OCI-LY1 (cell line): ENCODE measurements at regions not wholly inside any gene's neighbourhood (a gene's known extent, or its start where the extent isn't known, plus 50 kb on each side); places are given as distances from the start of the nearest gene placed in this dataset.

Experiments used
- H2AFZ ChIP-seq: fragments of 200-600 bp; sonication (generic), shearing (Covaris generic); 2 replicates; pipeline ENCODE4 v1.6.0; 2014; ENCODE audit warnings: antibody characterized with exemption, mild to moderate bottlenecking, low read length
- H3F3A ChIP-seq: fragments of 200-600 bp; sonication (generic), shearing (Covaris generic); 2 replicates; pipeline ENCODE4 v1.6.0; 2014; ENCODE audit warnings: mild to moderate bottlenecking, antibody characterized with exemption, low read length, moderate library complexity; ENCODE audit not compliant: insufficient read depth
- H3K27ac ChIP-seq: fragments of 200-600 bp; sonication (generic); 2 replicates; pipeline ENCODE4 v1.5.1; 2014; ENCODE audit warnings: low read length, mixed run types, mild to moderate bottlenecking, low read depth; ENCODE audit not compliant: poor library complexity, severe bottlenecking
- H3K27me3 ChIP-seq: fragments of 200-600 bp; sonication (generic); 2 replicates; pipeline ENCODE4 v1.6.0; 2014; ENCODE audit warnings: antibody characterized with exemption, mild to moderate bottlenecking, low read length, moderate library complexity; ENCODE audit not compliant: insufficient read depth
- H3K36me3 ChIP-seq: fragments of 200-600 bp; sonication (generic); 2 replicates; pipeline ENCODE4 v1.6.1; 2014; ENCODE audit warnings: mild to moderate bottlenecking, antibody characterized with exemption, low read length, moderate library complexity, mixed read lengths; ENCODE audit not compliant: insufficient read depth
- H3K4me1 ChIP-seq: fragments of 200-600 bp; sonication (generic); 2 replicates; pipeline ENCODE4 v1.5.1; 2014; ENCODE audit warnings: mild to moderate bottlenecking, low read length, moderate library complexity; ENCODE audit not compliant: insufficient read depth, severe bottlenecking
- H3K4me2 ChIP-seq: fragments of 200-600 bp; sonication (generic), shearing (Covaris generic); 2 replicates; pipeline ENCODE4 v1.6.1; 2014; ENCODE audit warnings: low read length
- H3K4me3 ChIP-seq: fragments of 200-600 bp; sonication (generic); 2 replicates; pipeline ENCODE4 v1.5.1; 2014; ENCODE audit warnings: low read length, low read depth, mild to moderate bottlenecking, mixed read lengths; ENCODE audit not compliant: poor library complexity, severe bottlenecking
- H3K79me2 ChIP-seq: fragments of 200-600 bp; shearing (Covaris generic); 2 replicates; pipeline ENCODE4 v1.6.1; 2016; ENCODE audit warnings: mixed run types, low read length, mixed read lengths; ENCODE audit not compliant: insufficient read depth
- H3K9ac ChIP-seq: fragments of 200-600 bp; sonication (generic), shearing (Covaris generic); 2 replicates; pipeline ENCODE4 v1.6.1; 2014; ENCODE audit warnings: mild to moderate bottlenecking, low read length, mixed read lengths
- H3K9me2 ChIP-seq: fragments of 200-600 bp; sonication (generic), shearing (Covaris generic); 2 replicates; pipeline ENCODE4 v1.6.1; 2014; ENCODE audit warnings: low read depth, mild to moderate bottlenecking, low read length, mixed read lengths
- H3K9me3 ChIP-seq: fragments of 200-600 bp; shearing (Covaris generic); 2 replicates; pipeline ENCODE4 v1.6.1; 2014; ENCODE audit warnings: low read length, mixed read lengths
- H4K20me1 ChIP-seq: fragments of 200-600 bp; sonication (generic), shearing (Covaris generic); 2 replicates; pipeline ENCODE4 v1.6.0; 2016; ENCODE audit warnings: mild to moderate bottlenecking, low read length; ENCODE audit not compliant: insufficient read depth
- EZH2 ChIP-seq: fragments of 200-600 bp; sonication (generic), shearing (Covaris generic); IDR thresholded peaks from 2 replicates; pipeline ENCODE4 v1.8.0; 2017; ENCODE audit warnings: borderline replicate concordance, mixed run types, mild to moderate bottlenecking, antibody characterized with exemption, low read length, moderate library complexity, mixed read lengths
- TF ChIP-seq, protein P1 (sequence below): fragments of 200-600 bp; sonication (generic), shearing (Covaris generic); IDR thresholded peaks from 2 replicates; pipeline ENCODE4 v1.5.1; 2017; ENCODE audit warnings: mild to moderate bottlenecking, antibody characterized with exemption, low read length, moderate library complexity, mixed read lengths

DNA sequence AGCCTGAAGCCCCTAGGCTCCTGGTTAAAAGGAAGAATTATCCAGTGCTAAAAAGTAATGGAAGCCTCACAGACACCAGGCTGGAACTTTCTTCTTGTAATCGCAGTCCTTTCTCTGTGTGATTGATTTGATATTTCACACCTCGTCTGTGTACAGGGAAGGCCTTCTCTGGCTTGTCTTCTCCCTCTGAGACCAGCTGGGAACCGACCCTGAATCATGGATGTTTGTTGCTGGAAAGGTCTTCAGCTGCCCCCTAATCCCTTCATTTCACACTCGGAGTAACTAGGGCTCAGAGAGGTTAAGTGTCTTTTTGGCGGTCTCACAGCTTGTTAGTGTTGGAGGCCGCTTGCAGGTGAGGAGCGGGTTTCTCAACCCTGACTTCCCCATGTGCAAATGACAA, 500.2 kb upstream of the CDH4 start:
- H3K9ac ChIP-seq = no peak overlapping the region
- TF ChIP-seq, protein P1, sequence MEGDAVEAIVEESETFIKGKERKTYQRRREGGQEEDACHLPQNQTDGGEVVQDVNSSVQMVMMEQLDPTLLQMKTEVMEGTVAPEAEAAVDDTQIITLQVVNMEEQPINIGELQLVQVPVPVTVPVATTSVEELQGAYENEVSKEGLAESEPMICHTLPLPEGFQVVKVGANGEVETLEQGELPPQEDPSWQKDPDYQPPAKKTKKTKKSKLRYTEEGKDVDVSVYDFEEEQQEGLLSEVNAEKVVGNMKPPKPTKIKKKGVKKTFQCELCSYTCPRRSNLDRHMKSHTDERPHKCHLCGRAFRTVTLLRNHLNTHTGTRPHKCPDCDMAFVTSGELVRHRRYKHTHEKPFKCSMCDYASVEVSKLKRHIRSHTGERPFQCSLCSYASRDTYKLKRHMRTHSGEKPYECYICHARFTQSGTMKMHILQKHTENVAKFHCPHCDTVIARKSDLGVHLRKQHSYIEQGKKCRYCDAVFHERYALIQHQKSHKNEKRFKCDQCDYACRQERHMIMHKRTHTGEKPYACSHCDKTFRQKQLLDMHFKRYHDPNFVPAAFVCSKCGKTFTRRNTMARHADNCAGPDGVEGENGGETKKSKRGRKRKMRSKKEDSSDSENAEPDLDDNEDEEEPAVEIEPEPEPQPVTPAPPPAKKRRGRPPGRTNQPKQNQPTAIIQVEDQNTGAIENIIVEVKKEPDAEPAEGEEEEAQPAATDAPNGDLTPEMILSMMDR = no peak
- no peak for TF ChIP-seq EZH2
- no peak overlapping the region for H3K4me2 ChIP-seq
- H3K79me2 ChIP-seq = no peaks in the 10 kb centered on the region
- H3K36me3 ChIP-seq = no peaks in the 10 kb centered on the region
- H3K4me1 ChIP-seq = no peaks in the 10 kb centered on the region
- no peak overlapping the region for H2AFZ ChIP-seq
- H3K9me2 ChIP-seq = no peaks in the 10 kb centered on the region
- H3K4me3 ChIP-seq = no peak overlapping the region
- no peaks in the 10 kb centered on the region for H4K20me1 ChIP-seq
- no peaks in the 10 kb centered on the region for H3K27me3 ChIP-seq
- no peaks in the 10 kb centered on the region for H3K9me3 ChIP-seq
- no peak overlapping the region for H3K27ac ChIP-seq
- no peaks in the 10 kb centered on the region for H3F3A ChIP-seq

GRCh38 chr20:60752741-60753420, 499.2 kb upstream of the CDH4 start:
- TF ChIP-seq, protein P1 = no peak
- TF ChIP-seq EZH2 = no peak
- Histone ChIP-seq H3K36me3 (no peaks in the 10 kb centered on the region), H3K9ac (no peak overlapping the region), H3K27me3 (no peaks in the 10 kb centered on the region), H3K9me3 (no peaks in the 10 kb centered on the region), H3K4me2 (no peak overlapping the region), H3K9me2 (no peaks in the 10 kb centered on the region), H4K20me1 (no peaks in the 10 kb centered on the region), H2AFZ (no peak overlapping the region), H3F3A (no peaks in the 10 kb centered on the region), H3K4me1 (no peaks in the 10 kb centered on the region), H3K79me2 (no peaks in the 10 kb centered on the region), H3K27ac (no peak overlapping the region), H3K4me3 (no peak overlapping the region)

DNA sequence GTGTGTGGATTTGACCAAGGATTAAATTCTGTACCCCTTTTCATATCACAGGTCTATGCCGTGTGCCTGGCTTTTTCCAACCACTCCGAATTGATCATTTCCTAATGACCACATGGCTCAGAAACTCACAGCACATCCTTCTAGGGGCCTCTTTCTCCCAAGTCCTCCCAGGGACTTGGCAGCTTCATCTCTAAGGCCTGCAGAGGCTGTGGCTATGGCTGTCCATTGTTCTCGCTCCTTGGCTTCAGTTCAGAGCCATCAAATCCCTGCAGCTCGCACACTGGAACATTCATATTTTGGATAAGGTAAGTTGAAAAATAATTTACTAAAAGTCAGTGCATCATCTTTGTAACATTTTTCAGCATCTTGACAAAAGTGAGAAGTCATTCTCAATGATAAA, 497.2 kb upstream of the CDH4 start:
- no peak overlapping the region for H3K27ac ChIP-seq
- no peaks in the 10 kb centered on the region for H3K4me1 ChIP-seq
- no peak overlapping the region for H2AFZ ChIP-seq
- no peaks in the 10 kb centered on the region for H4K20me1 ChIP-seq
- no peak overlapping the region for H3K9ac ChIP-seq
- no peaks in the 10 kb centered on the region for H3K9me3 ChIP-seq
- TF ChIP-seq, protein P1 = no peak
- no peak for TF ChIP-seq EZH2
- no peaks in the 10 kb centered on the region for H3F3A ChIP-seq
- no peaks in the 10 kb centered on the region; the same call in 1 of the 2 replicates for H3K36me3 ChIP-seq
- H3K4me3 ChIP-seq = no peak overlapping the region
- no peak overlapping the region for H3K4me2 ChIP-seq
- no peaks in the 10 kb centered on the region for H3K79me2 ChIP-seq
- no peaks in the 10 kb centered on the region for H3K27me3 ChIP-seq
- no peaks in the 10 kb centered on the region for H3K9me2 ChIP-seq
